OCI-LY3 (cell line): ENCODE measurements at regions not wholly inside any gene's neighbourhood (a gene's known extent, or its start where the extent isn't known, plus 50 kb on each side); places are given as distances from the start of the nearest gene placed in this dataset.

Experiments used
- H2AFZ ChIP-seq: fragments of 200-600, 300-600 bp; shearing (Covaris generic); 2 replicates; pipeline ENCODE4 v1.6.0; 2014; ENCODE audit warnings: antibody characterized with exemption, low read depth, low read length
- H3K27ac ChIP-seq: fragments of 200-600, 300-600 bp; sonication (generic); 2 replicates; pipeline ENCODE4 v1.5.1; 2014; ENCODE audit warnings: mild to moderate bottlenecking, low read length, moderate library complexity, mixed read lengths
- H3K27me3 ChIP-seq: fragments of 200-600, 300-600 bp; sonication (generic); 2 replicates; pipeline ENCODE4 v1.6.1; 2014; ENCODE audit warnings: low read depth, low read length, mixed read lengths
- H3K36me3 ChIP-seq: fragments of 200-600, 300-600 bp; sonication (generic); replicated peaks from 2 replicates; pipeline ENCODE3; 2014; ENCODE audit warnings: low read depth, low read length, mixed read lengths
- H3K4me1 ChIP-seq: fragments of 300-600, 200-600 bp; sonication (generic); 2 replicates; pipeline ENCODE4 v1.6.1; 2014; ENCODE audit warnings: low read length, mixed read lengths
- H3K4me2 ChIP-seq: fragments of 200-600, 300-600 bp; sonication (generic); 2 replicates; pipeline ENCODE4 v1.6.1; 2014; ENCODE audit warnings: low read length, mixed read lengths
- H3K4me3 ChIP-seq: fragments of 300-600, 200-600 bp; sonication (generic); 2 replicates; pipeline ENCODE4 v1.5.1; 2014; ENCODE audit warnings: antibody characterized with exemption, mild to moderate bottlenecking, low read length, moderate library complexity
- H3K79me2 ChIP-seq: fragments of 300-600, 200-600 bp; shearing (Covaris generic); 2 replicates; pipeline ENCODE4 v1.6.1; 2014; ENCODE audit warnings: mild to moderate bottlenecking, low read length, mixed read lengths
- H3K9ac ChIP-seq: fragments of 300-600, 200-600 bp; shearing (Covaris generic); 2 replicates; pipeline ENCODE4 v1.6.0; 2014; ENCODE audit warnings: mild to moderate bottlenecking, low read length, moderate library complexity
- H3K9me3 ChIP-seq: fragments of 200-600, 300-600 bp; shearing (Covaris generic); 2 replicates; pipeline ENCODE4 v1.6.1; 2014; ENCODE audit warnings: low read length, mixed read lengths; ENCODE audit not compliant: insufficient read depth
- H4K20me1 ChIP-seq: fragments of 200-600, 300-600 bp; sonication (generic); 2 replicates; pipeline ENCODE4 v1.6.1; 2016; ENCODE audit warnings: low read length, mixed read lengths; ENCODE audit not compliant: insufficient read depth
- CTCF ChIP-seq: fragments of 200-600, 300-600 bp; sonication (generic); IDR thresholded peaks from 2 replicates; pipeline ENCODE4 v1.5.1; 2014; ENCODE audit warnings: antibody characterized with exemption, low read length, low read depth
- EZH2phosphoT487 ChIP-seq: fragments of 200-600 bp; shearing (Covaris generic); IDR thresholded peaks from 2 replicates; pipeline ENCODE4 v1.6.1; 2018; ENCODE audit warnings: antibody characterized with exemption, mixed run types, low read depth

- TF ChIP-seq CTCF (no peak), EZH2phosphoT487 (no peak)
- H3K27me3 ChIP-seq: no peaks in the 10 kb centered on the region
Measured at GRCh38 chr3:182235504-182235903, 523.8 kb downstream of the SOX2 start.

GRCh38 chr3:182238126-182238525, 526.4 kb downstream of the SOX2 start:
- H3K4me2 ChIP-seq: no peak overlapping the region
- H3K79me2 ChIP-seq: no peaks in the 10 kb centered on the region
- no peaks in the 10 kb centered on the region for H3K36me3 ChIP-seq
- peaks cover 7% of the 10 kb centered on the region for H3K4me1 ChIP-seq
- H3K27ac ChIP-seq: no peak overlapping the region
- no peaks in the 10 kb centered on the region for H3K27me3 ChIP-seq
- TF ChIP-seq EZH2phosphoT487: no peak
- TF ChIP-seq CTCF: no peak
- H4K20me1 ChIP-seq: no peaks in the 10 kb centered on the region
- H3K9ac ChIP-seq: no peak overlapping the region
- no peak overlapping the region for H3K4me3 ChIP-seq
- H2AFZ ChIP-seq: no peak overlapping the region
- H3K9me3 ChIP-seq: no peaks in the 10 kb centered on the region

More at GRCh38 chr3:182235504-182235903, 523.8 kb downstream of the SOX2 start:
- Histone ChIP-seq H3K4me3 (no peak overlapping the region), H3K79me2 (no peaks in the 10 kb centered on the region), H3K4me2 (no peak overlapping the region), H3K4me1 (peaks cover 7% of the 10 kb centered on the region), H3K36me3 (no peaks in the 10 kb centered on the region), H3K9ac (no peak overlapping the region), H2AFZ (no peak overlapping the region), H3K27ac (no peak overlapping the region), H3K9me3 (no peaks in the 10 kb centered on the region), H4K20me1 (no peaks in the 10 kb centered on the region)

- Histone ChIP-seq H3K79me2 (no peaks in the 10 kb centered on the region), H3K4me3 (no peak overlapping the region), H4K20me1 (no peaks in the 10 kb centered on the region), H3K9me3 (no peaks in the 10 kb centered on the region), H3K4me1 (peaks cover 7% of the 10 kb centered on the region), H3K4me2 (no peak overlapping the region), H3K27me3 (no peaks in the 10 kb centered on the region), H3K36me3 (no peaks in the 10 kb centered on the region), H3K9ac (no peak overlapping the region), H3K27ac (no peak overlapping the region), H2AFZ (no peak overlapping the region)
- TF ChIP-seq EZH2phosphoT487 (no peak), CTCF (no peak)
Measured at GRCh38 chr3:182239316-182239715, 527.6 kb downstream of the SOX2 start.

- no peak overlapping the region for H3K4me3 ChIP-seq
- no peak overlapping the region for H3K9ac ChIP-seq
- TF ChIP-seq CTCF (no peak), EZH2phosphoT487 (no peak)
- H4K20me1 ChIP-seq: no peaks in the 10 kb centered on the region
- no peak overlapping the region for H2AFZ ChIP-seq
- H3K4me2 ChIP-seq: no peak overlapping the region
- H3K27ac ChIP-seq: no peak overlapping the region
- H3K36me3 ChIP-seq: no peaks in the 10 kb centered on the region
- no peaks in the 10 kb centered on the region for H3K79me2 ChIP-seq
- H3K27me3 ChIP-seq: no peaks in the 10 kb centered on the region
- H3K4me1 ChIP-seq: peaks cover 7% of the 10 kb centered on the region
- no peaks in the 10 kb centered on the region for H3K9me3 ChIP-seq
Measured at GRCh38 chr3:182240474-182240873, 528.7 kb downstream of the SOX2 start.
